Activated gamma-delta T cell (primary cell): ENCODE measurements at regions not wholly inside any gene's neighbourhood (a gene's known extent, or its start where the extent isn't known, plus 50 kb on each side); places are given as distances from the start of the nearest gene placed in this dataset.

ENCODE experiments used
- DNase-seq: peaks from one replicate; lab custom pipeline; 2025; lab: John Stamatoyannopoulos, UW

DNA sequence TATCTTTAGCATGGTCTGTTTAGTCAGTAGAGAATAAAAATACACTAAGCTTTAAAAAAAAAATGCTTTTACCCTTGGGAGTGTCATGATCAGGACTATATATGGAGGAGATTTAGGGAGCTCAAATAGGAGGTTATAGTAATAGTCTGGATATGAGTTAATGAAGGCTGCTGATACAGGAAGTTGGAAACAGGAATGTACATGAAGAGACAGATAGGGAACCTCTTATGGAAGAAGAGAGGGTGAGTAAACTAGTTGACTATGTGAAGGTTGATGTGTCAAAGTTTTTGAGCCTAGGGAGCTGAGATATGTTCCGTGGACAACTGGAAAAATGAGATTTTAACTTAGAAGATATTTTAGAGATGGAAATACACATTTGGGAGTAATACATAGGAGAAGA is 472.0 kb upstream of the FZD8 start:
- DNase-seq, result no peak

DNA sequence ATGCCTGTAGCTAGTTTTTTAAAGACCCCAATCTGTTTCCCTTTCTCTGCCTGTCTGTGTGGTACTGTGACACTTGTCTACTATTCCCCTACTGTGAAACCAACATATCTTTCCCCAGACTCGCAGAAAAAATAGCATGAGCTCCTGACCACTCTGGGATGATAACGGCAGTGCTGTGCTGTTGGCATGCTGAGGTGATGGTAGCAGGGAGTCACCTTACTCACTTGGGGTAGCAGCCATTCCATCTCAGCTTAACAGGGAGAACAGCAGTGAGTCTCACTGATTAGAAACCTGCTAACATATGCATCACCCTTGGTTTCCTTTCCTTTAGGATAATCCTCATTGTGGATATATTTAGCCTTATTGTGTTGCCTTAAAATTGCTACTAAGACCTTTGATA is 469.6 kb upstream of the FZD8 start:
- no peak for DNase-seq

DNA sequence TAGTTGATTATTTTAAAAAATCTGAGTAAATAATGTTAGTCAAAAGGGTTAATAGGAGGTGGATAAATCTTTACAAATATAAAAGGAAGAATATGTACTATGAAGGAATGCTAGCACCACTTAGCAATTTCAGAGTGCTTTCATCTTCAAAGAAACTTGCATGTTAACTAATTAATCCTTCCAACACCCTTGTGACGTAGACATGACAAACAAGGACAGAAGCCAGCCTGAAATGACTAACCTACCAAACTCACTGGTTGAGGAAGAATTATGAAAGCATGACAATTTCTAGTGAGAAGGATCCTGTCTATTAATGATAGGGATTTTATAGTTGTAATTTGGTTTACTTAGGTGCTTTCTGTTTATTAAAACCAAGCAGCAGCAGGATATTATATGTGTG is 468.0 kb upstream of the FZD8 start:
- DNase-seq, result no peak

DNA sequence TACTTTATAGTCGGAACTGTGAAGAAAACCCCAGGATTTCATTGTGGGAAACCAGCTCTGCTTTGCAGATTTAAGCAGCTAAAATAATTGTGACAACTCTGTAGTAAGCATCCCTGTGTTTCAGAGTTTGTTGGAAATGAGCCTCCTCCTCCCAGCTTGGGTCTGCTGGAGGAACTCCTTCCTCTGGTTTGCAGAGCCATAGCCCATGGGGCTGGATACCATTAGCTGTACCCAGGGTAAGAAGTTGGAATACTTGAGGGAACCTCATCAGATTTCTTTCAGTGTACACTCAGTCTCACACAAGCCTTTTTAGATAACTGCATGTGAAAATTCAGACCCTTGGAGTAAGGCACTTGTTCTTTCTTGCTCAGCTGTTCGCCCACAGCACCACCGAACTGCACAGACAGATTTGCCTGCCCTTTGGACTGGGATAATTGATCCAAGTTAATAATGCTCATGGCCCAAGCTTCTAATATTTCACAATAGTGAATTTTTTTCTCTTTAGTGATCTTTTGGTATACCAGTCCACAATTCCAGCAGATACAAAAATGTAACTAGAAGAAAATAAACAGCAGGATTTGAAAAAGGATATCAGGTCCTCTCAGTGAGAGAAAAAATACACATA is 467.4 kb upstream of the FZD8 start:
- no peak for DNase-seq

DNA sequence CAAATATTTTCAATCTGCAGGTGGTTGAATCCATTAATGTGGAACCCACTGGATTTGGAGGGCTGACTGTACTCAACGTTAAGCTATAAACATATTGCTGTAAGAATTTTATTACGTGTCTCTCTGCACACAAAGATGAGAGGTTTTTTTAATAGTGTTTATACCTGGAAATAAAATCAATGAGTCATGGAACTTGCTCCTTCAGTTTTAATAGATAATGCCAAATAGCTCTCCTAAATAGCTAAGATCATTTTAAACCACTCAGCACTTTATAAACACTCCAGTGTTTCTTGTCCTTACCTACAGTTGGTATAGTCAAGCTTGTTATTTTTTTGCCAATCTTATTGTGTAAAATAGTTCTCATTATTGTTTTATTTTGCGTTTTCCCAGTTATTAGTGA is 455.6 kb upstream of the FZD8 start:
- DNase-seq, result no peak

DNA sequence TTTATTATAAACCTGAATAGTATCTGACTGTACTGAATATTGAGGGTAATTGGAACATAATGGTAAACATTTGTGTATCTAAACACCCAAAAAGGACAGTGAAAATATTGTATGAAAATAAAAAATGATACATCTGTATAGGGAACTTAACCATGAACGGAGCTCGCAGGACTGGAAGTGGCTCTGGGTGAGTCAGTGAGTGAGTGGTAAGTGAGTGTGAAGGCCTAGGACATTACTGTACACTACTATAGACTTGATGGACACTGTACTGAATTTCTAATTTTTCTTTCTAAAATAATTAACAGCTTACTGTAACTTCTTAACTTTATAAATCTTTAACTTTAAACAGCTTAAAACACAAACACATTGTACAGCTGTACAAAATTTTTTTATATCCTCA is 454.5 kb upstream of the FZD8 start:
- DNase-seq, result no peak

DNA sequence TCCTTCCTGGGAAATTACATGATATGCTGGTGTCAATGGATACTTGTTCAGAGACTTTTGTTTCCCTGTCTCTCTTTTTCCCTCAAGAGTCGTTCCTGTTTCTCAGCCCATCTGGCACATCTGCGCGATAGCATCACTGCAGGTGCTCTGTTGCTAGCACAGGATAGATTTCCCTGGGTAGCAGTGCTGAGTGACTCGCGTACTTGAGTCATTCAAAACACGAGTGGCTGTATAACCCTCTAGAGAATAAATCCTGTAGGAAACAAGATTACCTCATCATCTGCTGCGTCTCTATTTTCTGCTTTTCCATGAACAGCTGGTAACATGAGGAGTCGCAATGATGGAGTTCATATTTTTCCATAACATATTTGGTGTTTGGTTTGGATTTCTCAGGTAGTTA is 452.0 kb upstream of the FZD8 start:
- no peak for DNase-seq

DNA sequence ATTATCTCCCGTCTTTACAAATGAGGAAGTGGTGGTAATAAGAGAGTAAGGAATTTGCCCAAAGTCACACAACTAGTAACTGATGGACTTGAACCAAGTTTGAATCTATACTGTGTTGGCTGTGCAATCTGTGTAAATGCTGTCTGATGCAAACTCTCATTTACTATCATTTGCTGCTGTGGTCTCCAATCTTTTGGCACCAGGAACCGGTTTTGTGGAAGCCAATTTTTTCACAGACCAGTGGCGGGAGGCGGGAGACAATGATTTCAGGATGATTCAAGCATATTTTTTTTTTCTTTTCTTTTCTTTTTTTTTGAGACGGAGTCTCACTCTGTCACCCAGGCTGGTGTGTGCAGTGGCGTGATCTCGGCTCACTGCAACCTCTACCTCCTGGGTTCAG is 450.0 kb upstream of the FZD8 start:
- DNase-seq, result no peak

DNA sequence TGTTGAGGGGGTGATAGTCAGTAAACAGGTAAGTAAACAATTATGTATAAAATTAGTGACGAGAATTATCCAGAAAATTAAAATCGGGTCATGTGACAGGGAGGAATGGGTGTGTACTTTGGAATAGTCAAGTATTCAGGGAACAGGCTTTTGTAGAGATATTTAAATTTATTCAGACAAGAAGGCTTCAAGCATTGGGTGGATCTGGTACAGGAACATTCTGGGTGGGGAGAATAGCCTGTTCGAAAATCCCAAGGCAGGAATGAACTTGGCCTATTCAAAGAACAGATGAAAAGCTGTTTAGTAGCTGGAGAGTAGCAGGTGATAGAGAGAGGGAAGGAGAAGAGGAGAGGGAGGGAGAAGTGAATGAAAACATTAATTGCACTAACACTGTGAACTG is 448.9 kb upstream of the FZD8 start:
- DNase-seq, result no peak

DNA sequence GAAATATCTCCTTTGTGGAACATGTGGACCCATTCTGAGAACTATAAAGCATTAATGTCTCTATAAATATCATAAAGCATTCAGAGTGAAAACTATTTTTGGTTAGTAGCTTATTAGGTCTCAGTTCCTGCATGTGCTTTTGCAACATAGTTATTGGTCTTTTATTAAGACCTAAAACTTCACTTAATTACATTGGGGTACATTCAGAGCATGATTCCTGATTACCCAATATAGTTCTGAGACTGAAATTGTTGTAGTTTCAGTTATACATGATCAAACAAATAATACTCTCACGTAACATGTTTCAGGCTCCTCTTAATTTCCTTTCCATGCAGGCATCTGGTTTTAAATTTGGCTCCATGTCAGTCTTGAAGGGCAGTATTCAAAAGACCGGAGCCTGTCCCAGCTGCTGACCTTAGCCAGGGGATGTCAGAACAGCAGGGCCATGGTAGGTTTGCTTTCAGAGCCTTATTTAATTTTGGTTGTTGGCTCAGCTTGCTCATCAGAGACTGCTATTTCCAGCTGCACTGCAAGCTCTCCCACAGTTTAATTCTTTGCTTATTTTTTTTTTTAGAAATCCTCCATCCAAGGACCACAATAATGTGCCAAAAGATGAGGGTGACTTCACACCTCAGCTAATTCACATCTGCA is 447.8 kb upstream of the FZD8 start:
- no peak for DNase-seq

DNA sequence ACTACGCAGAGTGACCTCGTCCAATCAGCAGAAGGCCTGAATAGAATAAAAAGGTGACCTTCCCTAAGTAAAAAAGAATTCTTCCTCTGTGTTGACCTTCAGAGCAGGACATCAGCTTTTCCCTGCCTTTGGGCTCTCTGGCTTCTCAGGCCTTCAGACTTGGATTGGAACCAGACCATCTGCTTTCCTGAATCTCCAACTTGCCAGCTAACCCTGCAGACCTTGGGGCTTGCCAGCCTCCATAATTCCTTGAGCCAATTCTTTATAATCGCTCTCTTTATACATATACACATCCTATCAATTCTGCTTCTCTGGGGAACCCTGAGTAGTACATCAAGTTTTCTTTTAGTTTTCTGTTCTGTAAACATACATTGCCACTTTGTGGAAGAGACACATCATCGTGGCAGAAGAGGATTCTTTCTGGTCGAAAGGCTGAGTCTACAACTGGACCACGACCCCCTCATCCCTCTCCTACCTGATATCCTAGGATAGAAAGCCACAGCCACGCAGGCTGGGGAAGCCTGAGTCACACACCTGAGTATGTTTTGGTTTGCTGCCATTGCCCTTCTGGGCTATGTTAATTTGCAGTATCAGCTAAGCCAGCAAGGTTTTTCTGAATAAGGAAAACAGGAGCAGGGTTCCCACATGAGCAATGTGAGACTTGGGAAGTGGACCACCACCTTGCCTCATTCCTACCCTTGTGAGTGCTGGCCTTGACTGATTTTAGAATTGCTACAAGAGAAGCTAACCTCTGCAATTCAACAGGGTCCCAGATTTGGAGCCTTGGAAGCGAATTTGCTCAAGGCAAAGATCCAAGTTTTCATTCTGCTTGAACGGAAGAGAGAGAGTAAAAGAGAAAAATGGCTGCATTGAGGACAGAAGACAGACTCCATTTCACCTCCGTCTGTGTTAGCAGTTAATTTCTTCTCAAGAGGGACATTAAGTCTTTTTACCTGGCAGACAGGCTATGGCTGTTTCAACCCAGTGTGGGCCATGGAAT is 445.2 kb upstream of the FZD8 start:
- DNase-seq, result no peak

DNA sequence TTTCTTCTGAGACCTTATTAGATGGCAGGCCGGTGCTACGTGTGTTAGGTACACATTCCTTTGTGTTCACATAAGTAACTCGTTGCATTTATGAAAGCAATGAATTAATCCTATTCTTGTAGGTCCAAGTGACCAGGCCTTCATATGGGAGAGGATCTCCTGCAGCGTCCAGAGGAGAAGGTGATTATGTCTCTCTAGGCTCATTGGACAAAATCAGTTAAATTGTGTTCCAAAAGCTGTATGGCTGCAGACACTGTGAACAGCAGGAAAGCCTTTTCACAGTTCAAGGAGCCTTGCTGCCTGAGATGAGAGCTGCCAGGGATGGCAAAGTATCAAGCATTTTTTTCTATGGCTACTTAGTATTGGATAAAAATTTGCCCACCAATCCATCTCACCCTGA is 433.1 kb upstream of the FZD8 start:
- no peak for DNase-seq

DNA sequence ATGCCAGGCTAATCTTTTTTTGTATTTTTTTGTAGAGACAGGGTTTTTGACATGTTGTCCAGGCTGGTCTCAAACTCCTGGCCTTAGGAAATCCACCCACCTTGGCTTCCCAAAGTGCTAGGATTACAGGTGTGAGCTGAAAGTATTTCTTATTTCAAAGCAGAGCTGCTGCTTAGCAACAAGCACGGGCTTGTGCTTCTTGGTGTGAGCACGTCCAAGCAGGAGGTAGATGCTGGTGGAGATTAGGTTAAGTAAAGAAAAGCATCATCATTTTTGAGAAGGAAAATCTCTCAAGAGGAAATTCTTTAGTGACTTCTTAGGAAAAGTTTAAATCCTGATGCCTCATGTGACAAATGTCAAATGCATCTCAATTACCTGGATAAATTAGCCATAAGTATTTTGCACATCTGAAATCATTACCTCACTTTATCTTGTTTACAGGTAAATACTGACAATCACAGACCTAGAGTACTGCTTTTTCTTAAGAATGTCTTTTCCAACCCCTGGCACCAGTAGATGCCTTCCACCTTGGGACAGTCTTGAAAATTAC is 431.8 kb upstream of the FZD8 start:
- DNase-seq, result no peak

DNA sequence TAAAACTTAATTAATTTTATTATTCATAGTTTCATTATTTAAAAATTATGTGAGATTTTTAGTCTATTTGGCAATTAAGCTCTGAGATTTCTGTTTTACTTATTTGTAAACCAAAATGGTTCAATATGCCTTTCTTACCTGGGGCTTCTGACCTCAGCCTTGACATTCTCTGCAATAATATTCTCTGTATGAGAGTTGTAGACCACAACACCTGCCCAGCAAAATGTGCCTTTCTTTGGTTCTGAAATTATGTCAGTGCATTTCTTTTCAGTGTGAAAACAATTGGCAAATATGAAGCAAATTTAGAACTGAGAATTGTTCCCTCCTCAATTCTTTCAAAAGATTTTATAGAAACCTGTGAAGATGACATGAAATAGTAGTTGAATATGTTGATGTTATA is 426.4 kb upstream of the FZD8 start:
- DNase-seq, result no peak

DNA sequence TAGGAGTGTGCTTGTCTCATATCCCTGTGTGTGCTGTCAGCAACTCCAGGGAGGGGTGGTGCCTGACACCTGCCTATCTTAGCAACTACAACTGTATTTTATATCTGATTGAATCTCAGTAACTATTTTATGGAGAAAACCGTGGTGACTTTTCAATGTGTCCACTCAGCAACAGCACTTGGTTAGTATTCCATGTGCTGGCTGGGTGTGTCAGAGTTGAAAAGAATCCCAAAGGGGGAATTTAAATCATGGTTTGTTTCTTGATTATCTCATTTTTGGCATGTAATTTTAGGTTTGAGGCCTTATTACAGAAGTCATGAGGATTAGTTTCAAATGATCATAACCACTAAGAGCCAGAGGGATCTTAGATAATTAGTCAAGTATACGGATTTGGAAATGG is 425.7 kb upstream of the FZD8 start:
- DNase-seq, result no peak

DNA sequence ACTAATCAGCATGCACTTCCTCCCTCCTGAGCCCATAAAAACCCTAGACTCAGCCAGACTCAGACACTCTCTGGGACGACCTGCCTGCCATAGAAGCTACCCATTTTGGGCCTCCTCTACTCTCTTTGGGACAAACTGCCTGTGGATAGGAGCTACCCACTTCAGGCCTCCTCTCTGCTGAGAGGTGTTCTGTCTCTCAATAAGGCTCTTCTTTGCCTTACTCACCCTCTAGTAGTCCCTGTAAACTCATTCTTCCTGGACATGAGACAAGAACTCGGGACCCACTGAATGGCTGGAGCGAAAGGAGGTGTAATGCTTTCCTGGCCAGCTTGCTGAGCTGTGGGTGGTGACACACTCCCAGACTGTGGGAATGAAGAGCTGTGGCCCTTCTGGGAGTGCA is 424.8 kb upstream of the FZD8 start:
- no peak for DNase-seq

DNA sequence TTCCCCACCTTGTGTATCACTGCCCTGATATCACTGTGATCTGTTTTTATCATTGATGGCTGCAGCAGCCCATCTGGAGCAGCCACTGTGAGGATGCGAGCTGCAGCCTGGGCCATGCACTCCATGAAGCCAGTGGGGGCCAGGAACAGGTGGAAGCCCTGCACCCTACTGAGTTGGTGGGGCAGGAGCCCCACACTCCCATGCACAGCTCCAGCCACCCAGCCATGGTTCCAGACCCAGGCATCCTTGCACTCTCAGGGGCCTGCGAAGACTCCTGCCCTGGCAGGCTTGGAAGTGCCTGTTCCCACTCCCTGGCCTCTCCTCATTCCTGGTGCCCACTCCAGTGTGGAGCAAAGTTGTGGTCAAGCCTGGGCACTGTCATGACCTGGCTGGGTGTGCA is 424.0 kb upstream of the FZD8 start:
- no peak for DNase-seq

DNA sequence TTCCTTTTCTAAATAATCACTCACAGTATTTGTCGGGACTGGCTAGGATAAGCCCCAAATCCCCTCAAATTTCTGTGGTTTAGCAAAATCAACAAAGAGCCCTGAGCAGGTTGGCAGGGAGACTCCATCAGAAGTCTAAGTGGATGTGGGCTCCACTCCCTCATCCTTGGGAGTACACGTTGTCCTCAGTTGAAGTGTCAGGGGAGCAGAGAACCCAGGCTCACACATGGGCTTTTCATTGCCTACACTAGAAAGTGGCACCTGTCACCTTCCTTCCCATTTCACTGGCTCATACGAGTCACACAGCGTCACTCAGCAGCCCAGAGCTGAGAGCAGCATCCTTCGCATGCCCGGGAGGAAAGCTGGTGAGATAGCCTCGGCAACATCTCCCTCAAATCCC is 421.3 kb upstream of the FZD8 start:
- DNase-seq, result no peak

DNA sequence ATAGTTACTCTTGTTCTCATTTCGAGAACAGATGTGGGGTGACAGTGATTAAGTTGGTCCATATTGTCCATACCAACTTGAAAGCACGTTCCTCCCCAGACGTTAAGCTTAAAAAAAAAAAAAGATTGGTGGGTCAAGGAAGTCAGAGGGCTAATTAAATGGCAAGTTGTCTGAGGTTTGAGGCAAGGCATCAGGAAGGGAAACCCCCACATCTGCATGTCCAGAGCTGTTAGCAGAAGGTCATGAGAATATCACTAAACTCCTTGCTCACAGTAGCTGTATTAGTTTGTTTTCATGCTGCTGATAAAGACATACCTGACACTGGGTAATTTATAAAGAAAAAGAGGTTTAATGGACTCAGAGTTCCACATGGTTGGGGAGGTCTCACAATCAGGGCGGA is 415.6 kb upstream of the FZD8 start:
- no peak for DNase-seq

DNA sequence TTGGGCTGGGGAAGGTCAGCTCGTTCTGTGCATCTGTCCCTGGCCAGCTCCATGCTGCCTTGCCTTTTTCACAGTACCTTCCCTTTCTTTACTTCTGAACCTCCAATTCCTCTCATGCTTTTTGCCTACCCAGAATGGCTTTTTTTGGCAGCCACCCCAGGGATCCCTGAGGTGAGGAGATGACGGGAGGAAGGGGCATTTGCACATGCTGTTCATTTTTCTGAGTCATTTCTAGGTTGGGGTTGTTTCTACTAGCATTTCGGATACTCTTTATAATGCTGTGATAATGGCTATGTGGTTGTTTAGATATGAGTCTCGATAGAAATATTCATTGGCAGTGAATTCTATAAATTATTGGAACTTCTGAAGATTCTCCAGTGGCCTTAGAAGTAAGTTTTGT is 415.1 kb upstream of the FZD8 start:
- DNase-seq, result no peak

DNA sequence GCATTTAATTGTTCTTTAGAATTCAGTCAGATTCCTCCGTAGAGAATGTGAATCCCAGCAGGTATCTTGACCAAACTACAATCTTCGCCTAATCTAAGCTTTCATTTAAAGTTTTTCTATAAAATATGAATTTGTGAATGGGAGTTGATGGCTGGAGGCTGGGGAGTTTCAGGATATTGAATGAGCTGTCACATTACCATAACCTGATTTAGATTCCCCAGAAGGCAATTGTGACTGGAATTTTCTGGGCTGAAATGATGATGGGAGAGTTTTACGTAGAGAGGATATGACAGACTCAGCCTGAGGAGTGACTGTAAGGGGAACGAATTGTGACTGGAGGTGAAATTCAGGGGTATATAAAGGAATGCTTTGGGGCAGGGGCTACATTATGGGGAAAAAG is 411.7 kb upstream of the FZD8 start:
- no peak for DNase-seq

DNA sequence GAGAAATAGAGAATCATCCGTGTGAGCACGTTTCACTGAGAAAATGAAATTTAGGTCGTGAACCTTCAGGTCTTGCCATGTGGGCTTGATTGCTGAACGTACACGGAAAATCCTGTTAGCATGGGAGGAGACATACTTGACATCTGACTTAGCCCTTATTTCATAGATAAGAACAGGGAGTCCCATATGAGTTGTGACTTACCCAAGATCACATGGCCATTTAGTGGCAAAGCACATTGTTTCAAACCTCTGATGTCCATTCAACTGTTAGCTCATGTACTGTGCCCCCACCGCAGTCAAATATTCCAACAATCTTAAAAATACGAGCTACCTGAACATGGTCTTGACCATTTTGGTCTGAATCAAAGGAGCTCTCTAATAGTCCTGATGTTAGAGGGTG is 411.2 kb upstream of the FZD8 start:
- no peak for DNase-seq

DNA sequence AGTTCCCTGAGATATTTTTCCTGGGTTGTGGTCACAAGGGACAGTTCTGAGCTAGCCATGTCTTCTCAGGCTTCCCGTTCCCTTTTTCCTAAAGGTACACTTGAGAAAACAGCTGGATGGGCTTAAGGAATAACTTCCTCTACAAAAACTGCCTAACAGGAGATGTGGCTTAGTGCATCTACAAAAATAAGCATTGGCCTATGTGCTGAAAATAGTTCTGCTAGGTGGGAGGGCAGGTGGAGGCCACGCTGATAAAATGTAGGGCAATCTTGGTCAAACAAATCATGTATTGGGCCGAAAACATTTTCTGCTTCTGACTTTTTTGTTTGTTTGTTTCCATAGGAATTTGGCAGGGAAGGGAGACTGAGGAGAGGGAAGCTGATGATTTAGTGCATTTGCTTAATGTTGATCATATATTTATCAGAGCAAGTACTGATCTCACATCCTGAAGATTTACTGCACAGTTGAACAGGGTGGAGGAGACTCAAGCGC is 409.4 kb upstream of the FZD8 start:
- DNase-seq, result no peak
